Endothelial cell of umbilical vein (primary cell): ENCODE measurements at regions not wholly inside any gene's neighbourhood (a gene's known extent, or its start where the extent isn't known, plus 50 kb on each side); places are given as distances from the start of the nearest gene placed in this dataset.

Source experiments
- BruUV-seq: library from RNA; stranded (reverse); fragments of 400-500 nt; replicated peaks from 2 replicates; lab custom pipeline; 2021; lab: Mats Ljungman, UMichigan
- CTCF ChIA-PET: fragments of 300-600, 350-600 bp; sonication (Branson Sonifier 250); formaldehyde crosslinking; loops from one replicate; lab custom pipeline; 2021; ENCODE audit warnings: antibody characterized with exemption, inconsistent platforms; lab: Charles Lee
- POLR2A ChIA-PET: fragments of 300-600, 350-600 bp; sonication (Branson Sonifier 250); formaldehyde crosslinking; loops from one replicate; lab custom pipeline; 2021; ENCODE audit warnings: antibody characterized with exemption, inconsistent platforms; lab: Charles Lee
- DNase-seq: peaks from one replicate; pipeline ENCODE4 v3.0.0-alpha.2; 2011; ENCODE audit warnings: low read depth, low spot score
- FAIRE-seq: peaks from 2 replicates; lab custom pipeline; 2011; peaks lifted over from hg19 to GRCh38; lab: Jason Lieb, UNC
- H2AFZ ChIP-seq: 2 replicates; pipeline ENCODE4 v1.6.0; 2012; ENCODE audit warnings: low read depth, low read length, control low read depth, inconsistent platforms
- H3K27ac ChIP-seq: 2 replicates; pipeline ENCODE4 v1.5.1; 2011; ENCODE audit warnings: low read depth, mild to moderate bottlenecking, control low read depth, low read length, moderate library complexity; ENCODE audit not compliant: insufficient read depth
- H3K27me3 ChIP-seq, 2 experiments: 2 replicates each; pipeline versions ENCODE4 v1.6.0 to v1.6.1; 2011; ENCODE audit warnings: low read length in 2 of 2, mixed read lengths in 1 of 2; ENCODE audit not compliant: control insufficient read depth in 2 of 2, insufficient read depth in 2 of 2
- H3K36me3 ChIP-seq, 2 experiments: 2 replicates in 1 of 2; 3 replicates in 1 of 2; pipeline ENCODE4 v1.5.1; 2011; ENCODE audit warnings: low read length in 2 of 2, mild to moderate bottlenecking in 1 of 2, moderate library complexity in 1 of 2; ENCODE audit not compliant: control insufficient read depth in 2 of 2, insufficient read depth in 2 of 2; ENCODE audit errors: extremely low read depth in 1 of 2
- H3K4me1 ChIP-seq: 3 replicates; pipeline ENCODE4 v1.5.1; 2011; ENCODE audit warnings: mild to moderate bottlenecking, low read length; ENCODE audit not compliant: control insufficient read depth, insufficient read depth; ENCODE audit errors: extremely low read depth
- H3K4me2 ChIP-seq: 2 replicates; pipeline ENCODE4 v1.6.1; 2011; ENCODE audit warnings: low read length, control low read depth, mixed read lengths; ENCODE audit not compliant: insufficient read depth
- H3K4me3 ChIP-seq, 3 experiments: fragments of 200-600 bp in 1 of 3; sonication (generic), shearing (Covaris generic) in 1 of 3; replicated peaks in 1 of 3; 2 replicates each; pipeline ENCODE4 v1.5.1; 2011 to 2016; ENCODE audit warnings: control low read depth in 3 of 3, low read length in 3 of 3, mild to moderate bottlenecking in 2 of 3, inconsistent platforms in 1 of 3, low read depth in 1 of 3, moderate library complexity in 1 of 3; ENCODE audit not compliant: insufficient read depth in 1 of 3
- H3K79me2 ChIP-seq: 2 replicates; pipeline ENCODE4 v1.6.0; 2012; ENCODE audit warnings: low read length, inconsistent platforms; ENCODE audit not compliant: control insufficient read depth, insufficient read depth
- H3K9ac ChIP-seq: replicated peaks from 2 replicates; pipeline ENCODE3; 2011; ENCODE audit warnings: low read length, control low read depth; ENCODE audit not compliant: insufficient read depth; ENCODE audit errors: extremely low read depth
- H3K9me1 ChIP-seq: replicated peaks from 3 replicates; pipeline ENCODE4 v1.6.0; 2011; ENCODE audit warnings: mild to moderate bottlenecking, low read length; ENCODE audit not compliant: control insufficient read depth, insufficient read depth; ENCODE audit errors: extremely low read depth
- H3K9me3 ChIP-seq: replicated peaks from 2 replicates; pipeline ENCODE4 v1.5.1; 2012; ENCODE audit warnings: low read length, inconsistent platforms; ENCODE audit not compliant: control insufficient read depth, insufficient read depth
- H4K20me1 ChIP-seq: replicated peaks from 2 replicates; pipeline ENCODE3; 2011; ENCODE audit warnings: mild to moderate bottlenecking, low read length; ENCODE audit not compliant: control insufficient read depth, insufficient read depth; ENCODE audit errors: extremely low read depth
- EZH2 ChIP-seq: IDR thresholded peaks from 2 replicates; pipeline ENCODE4 v1.6.1; 2012; ENCODE audit warnings: borderline replicate concordance, low read depth, mild to moderate bottlenecking, moderate library complexity, low read length, inconsistent platforms; ENCODE audit not compliant: severe bottlenecking
- FOS ChIP-seq: IDR thresholded peaks from 2 replicates; pipeline ENCODE4 v1.6.1; 2011; ENCODE audit warnings: mild to moderate bottlenecking, low read length, moderate library complexity, borderline replicate concordance; ENCODE audit not compliant: insufficient read depth
- GATA2 ChIP-seq: IDR thresholded peaks from 2 replicates; pipeline ENCODE4 v1.7.0; 2011; ENCODE audit warnings: low read depth, mild to moderate bottlenecking, moderate library complexity, mixed read lengths, low read length; ENCODE audit not compliant: insufficient read length, insufficient read depth
- JUN ChIP-seq: IDR thresholded peaks from 2 replicates; pipeline ENCODE4 v1.6.1; 2011; ENCODE audit warnings: borderline replicate concordance, low read depth; ENCODE audit not compliant: insufficient read length, insufficient read depth
- MYC ChIP-seq: IDR thresholded peaks from one replicate; pipeline ENCODE4 v1.6.1; 2011; ENCODE audit warnings: mild to moderate bottlenecking, low read depth, low read length
- POLR2A ChIP-seq: IDR thresholded peaks from 2 replicates; pipeline ENCODE4 v1.6.1; 2012; ENCODE audit warnings: low read depth, mild to moderate bottlenecking, control low read depth, low read length
- POLR2AphosphoS5 ChIP-seq: IDR thresholded peaks from 2 replicates; pipeline ENCODE4 v1.6.1; 2012; ENCODE audit warnings: low read depth, mild to moderate bottlenecking, control low read depth, low read length, moderate library complexity; ENCODE audit not compliant: insufficient read depth
- dilution Hi-C: fragments of 300-500 bp; cut with MboI; formaldehyde crosslinking; loops from one replicate; pipeline ENCODE4 v1.15.0; 2019; ENCODE audit warnings: low sequenced_read_pairs; ENCODE audit not compliant: extremely low pct_ligation_motif_present
- intact Hi-C: fragments of 100-400 bp; cut with micrococcal nuclease; formaldehyde crosslinking; loops from one replicate; pipeline ENCODE4 v1.10.0; 2022
- TF ChIP-seq, protein P1 (sequence below), 2 donors: IDR thresholded peaks; 1 replicate in 1 of 2; 2 replicates in 1 of 2; pipeline ENCODE4 v1.5.1; 2011; ENCODE audit warnings: low read length in 2 of 2, mild to moderate bottlenecking in 2 of 2, moderate library complexity in 2 of 2, control low read depth in 1 of 2, inconsistent platforms in 1 of 2, low read depth in 1 of 2; ENCODE audit not compliant: insufficient read depth in 1 of 2; ENCODE audit errors: extremely low read depth in 1 of 2
- TF ChIP-seq, protein P2 (sequence below): IDR thresholded peaks from 2 replicates; pipeline ENCODE4 v1.6.1; 2011; ENCODE audit not compliant: insufficient read depth, insufficient read length

DNA sequence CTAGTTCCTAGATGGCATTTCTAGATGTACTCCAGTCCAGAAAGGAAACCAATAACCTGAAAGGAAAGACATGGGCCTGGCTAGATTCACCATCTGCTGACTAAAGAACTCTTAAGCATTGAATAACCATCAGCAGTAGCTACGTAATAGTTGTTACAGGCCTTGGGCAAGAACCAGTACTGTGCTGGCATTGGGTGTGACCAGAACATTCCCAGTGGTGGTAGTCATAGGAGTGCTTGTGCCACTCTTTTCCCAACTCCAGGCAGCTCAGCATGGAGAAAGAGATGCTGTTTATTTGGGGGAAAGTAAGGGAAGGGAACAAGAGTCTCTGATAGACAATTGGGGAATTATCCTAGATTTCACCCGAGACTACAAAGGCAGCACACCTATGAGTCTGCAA lies 333.3 kb downstream of the SLC16A7 start:
- Histone ChIP-seq H2AFZ (no peak overlapping the region), H3K4me3 (no peak overlapping the region), H3K9ac (no peak overlapping the region), H3K4me2 (no peak overlapping the region), H3K9me1 (no peaks in the 10 kb centered on the region), H3K27ac (no peak overlapping the region), H3K27me3 (no peaks in the 10 kb centered on the region), H3K4me1 (peaks cover under 1% of the 10 kb centered on the region), H3K9me3 (no peaks in the 10 kb centered on the region), H3K79me2 (no peaks in the 10 kb centered on the region), H3K36me3 (no peaks in the 10 kb centered on the region), H4K20me1 (no peaks in the 10 kb centered on the region)
- intact Hi-C loops = no loop called here
- ChIA-PET CTCF (no interaction called here), POLR2A (no interaction called here)
- no TSS peak for BruUV-seq
- DNase-seq = no peak
- dilution Hi-C loops = no loop called here
- TF ChIP-seq, protein P1, sequence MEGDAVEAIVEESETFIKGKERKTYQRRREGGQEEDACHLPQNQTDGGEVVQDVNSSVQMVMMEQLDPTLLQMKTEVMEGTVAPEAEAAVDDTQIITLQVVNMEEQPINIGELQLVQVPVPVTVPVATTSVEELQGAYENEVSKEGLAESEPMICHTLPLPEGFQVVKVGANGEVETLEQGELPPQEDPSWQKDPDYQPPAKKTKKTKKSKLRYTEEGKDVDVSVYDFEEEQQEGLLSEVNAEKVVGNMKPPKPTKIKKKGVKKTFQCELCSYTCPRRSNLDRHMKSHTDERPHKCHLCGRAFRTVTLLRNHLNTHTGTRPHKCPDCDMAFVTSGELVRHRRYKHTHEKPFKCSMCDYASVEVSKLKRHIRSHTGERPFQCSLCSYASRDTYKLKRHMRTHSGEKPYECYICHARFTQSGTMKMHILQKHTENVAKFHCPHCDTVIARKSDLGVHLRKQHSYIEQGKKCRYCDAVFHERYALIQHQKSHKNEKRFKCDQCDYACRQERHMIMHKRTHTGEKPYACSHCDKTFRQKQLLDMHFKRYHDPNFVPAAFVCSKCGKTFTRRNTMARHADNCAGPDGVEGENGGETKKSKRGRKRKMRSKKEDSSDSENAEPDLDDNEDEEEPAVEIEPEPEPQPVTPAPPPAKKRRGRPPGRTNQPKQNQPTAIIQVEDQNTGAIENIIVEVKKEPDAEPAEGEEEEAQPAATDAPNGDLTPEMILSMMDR (IDR thresholded peaks at IDR 0.05; ENCODE audit: extremely low read depth in 1 of 2, insufficient read depth in 1 of 2, low read depth in 1 of 2, low read length in 2 of 2) = no peak
- TF ChIP-seq GATA2 = no peak
- no peak for TF ChIP-seq FOS
- TF ChIP-seq EZH2 = no peak
- TF ChIP-seq JUN = no peak
- TF ChIP-seq POLR2A = no peak
- no peak for TF ChIP-seq POLR2AphosphoS5
- TF ChIP-seq, protein P2, sequence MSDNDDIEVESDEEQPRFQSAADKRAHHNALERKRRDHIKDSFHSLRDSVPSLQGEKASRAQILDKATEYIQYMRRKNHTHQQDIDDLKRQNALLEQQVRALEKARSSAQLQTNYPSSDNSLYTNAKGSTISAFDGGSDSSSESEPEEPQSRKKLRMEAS = no peak
- TF ChIP-seq MYC = no peak
- FAIRE-seq = no peak
